Glutamatergic neuron (in vitro differentiated cells): ENCODE measurements at regions not wholly inside any gene's neighbourhood (a gene's known extent, or its start where the extent isn't known, plus 50 kb on each side); places are given as distances from the start of the nearest gene placed in this dataset.

ENCODE experiments used
- DNase-seq: peaks from one replicate; pipeline ENCODE4 v3.0.0; 2022
- H3K27ac Mint-ChIP-seq: one replicate; pipeline ENCODE4 v1.8.0; 2020; ENCODE audit warnings: mild to moderate bottlenecking, mixed read lengths, inconsistent platforms; ENCODE audit not compliant: unreplicated experiment
- H3K27me3 Mint-ChIP-seq: one replicate; pipeline ENCODE4 v1.8.0; 2020; ENCODE audit warnings: mild to moderate bottlenecking, moderate library complexity, mixed read lengths, inconsistent platforms; ENCODE audit not compliant: unreplicated experiment
- H3K36me3 Mint-ChIP-seq: one replicate; pipeline ENCODE4 v1.8.0; 2020; ENCODE audit warnings: mild to moderate bottlenecking, mixed read lengths, inconsistent platforms; ENCODE audit not compliant: unreplicated experiment
- H3K4me1 Mint-ChIP-seq: one replicate; pipeline ENCODE4 v1.8.0; 2020; ENCODE audit warnings: mild to moderate bottlenecking, low read depth, mixed read lengths, inconsistent platforms; ENCODE audit not compliant: unreplicated experiment
- H3K4me3 Mint-ChIP-seq: one replicate; pipeline ENCODE4 v1.8.0; 2020; ENCODE audit warnings: mild to moderate bottlenecking, mixed read lengths, inconsistent platforms; ENCODE audit not compliant: unreplicated experiment
- H3K9me3 Mint-ChIP-seq: one replicate; pipeline ENCODE4 v1.8.0; 2020; ENCODE audit warnings: mild to moderate bottlenecking, moderate library complexity, mixed read lengths, inconsistent platforms; ENCODE audit not compliant: unreplicated experiment
- CTCF ChIP-seq: fragments of 200-600 bp; sonication (generic); IDR thresholded peaks from one replicate; pipeline ENCODE4 v1.5.0; 2021; ENCODE audit not compliant: partially characterized antibody, unreplicated experiment

GRCh38 chr2:157168501-157168900 lies 89.0 kb upstream of the GALNT5 start:
- Mint-ChIP-seq H3K9me3 (no peaks in the 10 kb centered on the region), H3K36me3 (no peaks in the 10 kb centered on the region)

GRCh38 chr2:157169889-157170288 lies 87.6 kb upstream of the GALNT5 start:
- Mint-ChIP-seq H3K27me3 (no peaks in the 10 kb centered on the region), H3K27ac (no peak overlapping the region), H3K4me1 (no peaks in the 10 kb centered on the region), H3K4me3 (no peak overlapping the region), H3K9me3 (no peaks in the 10 kb centered on the region), H3K36me3 (no peaks in the 10 kb centered on the region)
- no peak for DNase-seq
- no peak for TF ChIP-seq CTCF

More at GRCh38 chr2:157168501-157168900, 89.0 kb upstream of the GALNT5 start:
- Mint-ChIP-seq H3K27me3 (no peaks in the 10 kb centered on the region), H3K27ac (no peak overlapping the region), H3K4me3 (no peak overlapping the region), H3K4me1 (no peaks in the 10 kb centered on the region)
- no peak for TF ChIP-seq CTCF
- no peak for DNase-seq

- no peak overlapping the region for H3K27ac Mint-ChIP-seq
- H3K9me3 Mint-ChIP-seq, result no peaks in the 10 kb centered on the region
- no peak overlapping the region for H3K4me3 Mint-ChIP-seq
- H3K36me3 Mint-ChIP-seq, result no peaks in the 10 kb centered on the region
- no peaks in the 10 kb centered on the region for H3K27me3 Mint-ChIP-seq
- no peak for DNase-seq
- no peak for TF ChIP-seq CTCF
- H3K4me1 Mint-ChIP-seq, result no peaks in the 10 kb centered on the region
Observed at GRCh38 chr2:157170299-157170698, 87.2 kb upstream of the GALNT5 start.

- DNase-seq, result no peak
- Mint-ChIP-seq H3K4me3 (no peak overlapping the region), H3K4me1 (no peaks in the 10 kb centered on the region), H3K9me3 (no peaks in the 10 kb centered on the region), H3K27me3 (no peaks in the 10 kb centered on the region), H3K27ac (no peak overlapping the region), H3K36me3 (no peaks in the 10 kb centered on the region)
- no peak for TF ChIP-seq CTCF
Observed at GRCh38 chr2:157172239-157172638, 85.3 kb upstream of the GALNT5 start.

GRCh38 chr2:157172866-157173578 lies 84.5 kb upstream of the GALNT5 start:
- H3K36me3 Mint-ChIP-seq, result no peaks in the 10 kb centered on the region
- no peaks in the 10 kb centered on the region for H3K4me1 Mint-ChIP-seq
- TF ChIP-seq CTCF, result no peak

More at GRCh38 chr2:157172866-157173578, 84.5 kb upstream of the GALNT5 start:
- Mint-ChIP-seq H3K27ac (no peak overlapping the region), H3K4me3 (no peak overlapping the region), H3K9me3 (no peaks in the 10 kb centered on the region), H3K27me3 (no peaks in the 10 kb centered on the region)
- DNase-seq, result no peak
